Liver (tissue), 8 donors: ENCODE measurements at regions not wholly inside any gene's neighbourhood (a gene's known extent, or its start where the extent isn't known, plus 50 kb on each side); places are given as distances from the start of the nearest gene placed in this dataset.

Experiments
- DNase-seq: peaks from one replicate; pipeline ENCODE4 v3.0.0-alpha.2; 2017; ENCODE audit warnings: low spot score
- H3K27ac ChIP-seq, 2 donors: one replicate each; pipeline ENCODE4 v1.7.0; 2013; ENCODE audit warnings: inconsistent platforms in 2 of 2, low read length in 2 of 2, control low read depth in 1 of 2, low read depth in 1 of 2, mild to moderate bottlenecking in 1 of 2
- H3K27me3 ChIP-seq, 4 donors: one replicate each; pipeline versions ENCODE4 v1.6.1 to v1.7.0; 2013; ENCODE audit warnings: low read length in 3 of 4, inconsistent platforms in 1 of 4, mild to moderate bottlenecking in 1 of 4, moderate library complexity in 1 of 4; ENCODE audit not compliant: control insufficient read depth in 4 of 4, insufficient read depth in 4 of 4
- H3K36me3 ChIP-seq, 4 donors: one replicate each; pipeline versions ENCODE4 v1.6.1 to v1.7.0; 2013; ENCODE audit warnings: low read length in 3 of 4, mild to moderate bottlenecking in 3 of 4, low read depth in 1 of 4, moderate library complexity in 1 of 4; ENCODE audit not compliant: control insufficient read depth in 4 of 4, insufficient read depth in 3 of 4
- H3K4me1 ChIP-seq, 4 donors: one replicate each; pipeline versions ENCODE4 v1.6.1 to v1.7.0; 2013; ENCODE audit warnings: low read length in 3 of 4, mild to moderate bottlenecking in 3 of 4, moderate library complexity in 1 of 4; ENCODE audit not compliant: control insufficient read depth in 4 of 4, insufficient read depth in 4 of 4
- H3K4me3 ChIP-seq, 3 donors: one replicate each; pipeline versions ENCODE4 v1.6.1 to v1.7.0; 2013; ENCODE audit warnings: low read length in 3 of 3, control low read depth in 1 of 3, low read depth in 1 of 3, mild to moderate bottlenecking in 1 of 3
- H3K9ac ChIP-seq, 2 donors: one replicate each; pipeline ENCODE4 v1.7.0; 2013; ENCODE audit warnings: low read length in 2 of 2, mild to moderate bottlenecking in 2 of 2, moderate library complexity in 2 of 2, control low read depth in 1 of 2, low read depth in 1 of 2
- H3K9me3 ChIP-seq, 4 donors: one replicate each; pipeline versions ENCODE4 v1.6.1 to v1.7.0; 2013; ENCODE audit warnings: low read length in 3 of 4; ENCODE audit not compliant: control insufficient read depth in 4 of 4
- EGR1 ChIP-seq, 2 donors: IDR thresholded peaks; 2 replicates each; pipeline ENCODE4 v1.6.1; 2016 to 2018; ENCODE audit warnings: antibody characterized with exemption in 2 of 2, low read depth in 2 of 2
- FOXA1 ChIP-seq: IDR thresholded peaks from 2 replicates; pipeline ENCODE4 v1.6.1; 2016; ENCODE audit warnings: antibody characterized with exemption
- FOXA2 ChIP-seq: IDR thresholded peaks from 2 replicates; pipeline ENCODE4 v1.6.1; 2016; ENCODE audit warnings: antibody characterized with exemption
- GABPA ChIP-seq, 2 donors: IDR thresholded peaks in 1 of 2; conservative IDR thresholded peaks in 1 of 2; 2 replicates each; pipeline ENCODE4 v1.6.1; 2016; ENCODE audit warnings: antibody characterized with exemption in 2 of 2, mild to moderate bottlenecking in 1 of 2, moderate library complexity in 1 of 2
- HNF4A ChIP-seq, 2 donors: conservative IDR thresholded peaks; 2 replicates each; pipeline ENCODE4 v1.6.1; 2016; ENCODE audit warnings: antibody characterized with exemption in 2 of 2, mild to moderate bottlenecking in 2 of 2
- HNF4G ChIP-seq: IDR thresholded peaks from 2 replicates; pipeline ENCODE4 v1.6.1; 2016; ENCODE audit warnings: antibody characterized with exemption
- JUND ChIP-seq, 2 donors: IDR thresholded peaks; 2 replicates each; pipeline ENCODE4 v1.6.1; 2016; ENCODE audit warnings: antibody characterized with exemption in 2 of 2
- NR2F2 ChIP-seq: IDR thresholded peaks from 2 replicates; pipeline ENCODE4 v1.6.1; 2016; ENCODE audit warnings: antibody characterized with exemption
- RAD21 ChIP-seq, 2 donors: IDR thresholded peaks; 2 replicates each; pipeline ENCODE4 v1.6.1; 2016; ENCODE audit warnings: antibody characterized with exemption in 2 of 2, mild to moderate bottlenecking in 2 of 2
- RXRA ChIP-seq, 2 donors: IDR thresholded peaks; 2 replicates each; pipeline ENCODE4 v1.6.1; 2017 to 2018; ENCODE audit warnings: antibody characterized with exemption in 2 of 2, mild to moderate bottlenecking in 1 of 2
- SP1 ChIP-seq: IDR thresholded peaks from 2 replicates; pipeline ENCODE4 v1.6.1; 2018; ENCODE audit warnings: antibody characterized with exemption, mild to moderate bottlenecking
- TAF1 ChIP-seq: conservative IDR thresholded peaks from 2 replicates; pipeline ENCODE4 v1.6.1; 2016; ENCODE audit warnings: antibody characterized with exemption, mild to moderate bottlenecking
- YY1 ChIP-seq: IDR thresholded peaks from 2 replicates; pipeline ENCODE4 v1.6.1; 2016; ENCODE audit warnings: antibody characterized with exemption, mild to moderate bottlenecking
- WGBS: extraction: QIAGEN DNeasy Blood & Tissue Kit; methylation state at CpG from one replicate; pipeline ENCODE4 v1.1.7; 2013; 5-methylcytosine and 5-hydroxymethylcytosine counted together
- TF ChIP-seq, protein P1 (sequence below): fragments of 150-350 bp; IDR thresholded peaks from 2 replicates; pipeline ENCODE4 v1.5.1; 2017; ENCODE audit warnings: improper control_type of control experiment, low read depth, low read length; ENCODE audit not compliant: missing input control
- TF ChIP-seq, protein P2 (sequence below): IDR thresholded peaks from 2 replicates; pipeline ENCODE4 v1.6.1; 2016; ENCODE audit warnings: antibody characterized with exemption, mild to moderate bottlenecking
- TF ChIP-seq, protein P3 (sequence below): IDR thresholded peaks from 2 replicates; pipeline ENCODE4 v1.6.1; 2016; ENCODE audit warnings: antibody characterized with exemption
- TF ChIP-seq, protein P4 (sequence below): IDR thresholded peaks from 2 replicates; pipeline ENCODE4 v1.6.1; 2016; ENCODE audit warnings: antibody characterized with exemption
- TF ChIP-seq, protein P5 (sequence below): IDR thresholded peaks from 2 replicates; pipeline ENCODE4 v1.6.1; 2016; ENCODE audit warnings: antibody characterized with exemption
- donor health status: healthy.
- donor health status: healthy.
- donor health status: healthy.
- donor health status: healthy.
- donor health status: healthy.

DNA sequence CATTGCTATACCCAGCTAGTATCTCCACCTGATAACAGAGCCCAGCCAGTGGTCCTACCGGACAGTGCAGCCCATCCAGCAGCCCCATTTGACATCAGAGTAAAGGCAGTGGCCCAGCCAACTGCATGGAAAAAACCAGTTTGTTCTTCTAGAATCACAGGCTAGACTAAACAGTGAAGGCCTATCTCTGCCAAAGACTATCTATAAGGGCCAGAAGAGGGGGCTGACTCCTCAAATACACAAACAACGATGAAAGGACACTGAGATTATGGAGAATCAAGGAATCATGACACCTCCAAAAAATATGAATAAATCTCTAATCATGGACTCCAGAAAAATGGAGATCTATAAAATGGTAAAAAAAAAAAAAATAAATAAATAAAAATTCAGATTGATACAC lies 546.4 kb upstream of the HTR2C start (continued):
- TF ChIP-seq, protein P1, sequence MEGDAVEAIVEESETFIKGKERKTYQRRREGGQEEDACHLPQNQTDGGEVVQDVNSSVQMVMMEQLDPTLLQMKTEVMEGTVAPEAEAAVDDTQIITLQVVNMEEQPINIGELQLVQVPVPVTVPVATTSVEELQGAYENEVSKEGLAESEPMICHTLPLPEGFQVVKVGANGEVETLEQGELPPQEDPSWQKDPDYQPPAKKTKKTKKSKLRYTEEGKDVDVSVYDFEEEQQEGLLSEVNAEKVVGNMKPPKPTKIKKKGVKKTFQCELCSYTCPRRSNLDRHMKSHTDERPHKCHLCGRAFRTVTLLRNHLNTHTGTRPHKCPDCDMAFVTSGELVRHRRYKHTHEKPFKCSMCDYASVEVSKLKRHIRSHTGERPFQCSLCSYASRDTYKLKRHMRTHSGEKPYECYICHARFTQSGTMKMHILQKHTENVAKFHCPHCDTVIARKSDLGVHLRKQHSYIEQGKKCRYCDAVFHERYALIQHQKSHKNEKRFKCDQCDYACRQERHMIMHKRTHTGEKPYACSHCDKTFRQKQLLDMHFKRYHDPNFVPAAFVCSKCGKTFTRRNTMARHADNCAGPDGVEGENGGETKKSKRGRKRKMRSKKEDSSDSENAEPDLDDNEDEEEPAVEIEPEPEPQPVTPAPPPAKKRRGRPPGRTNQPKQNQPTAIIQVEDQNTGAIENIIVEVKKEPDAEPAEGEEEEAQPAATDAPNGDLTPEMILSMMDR = no peak
- TF ChIP-seq EGR1 (IDR thresholded peaks at IDR 0.05; ENCODE audit: low read depth in 2 of 2) = no peak
- no peak for TF ChIP-seq RXRA (IDR thresholded peaks at IDR 0.05)
- no peak for TF ChIP-seq RAD21 (IDR thresholded peaks at IDR 0.05)
- TF ChIP-seq HNF4A (conservative IDR thresholded peaks at IDR 0.05) = no peak

DNA sequence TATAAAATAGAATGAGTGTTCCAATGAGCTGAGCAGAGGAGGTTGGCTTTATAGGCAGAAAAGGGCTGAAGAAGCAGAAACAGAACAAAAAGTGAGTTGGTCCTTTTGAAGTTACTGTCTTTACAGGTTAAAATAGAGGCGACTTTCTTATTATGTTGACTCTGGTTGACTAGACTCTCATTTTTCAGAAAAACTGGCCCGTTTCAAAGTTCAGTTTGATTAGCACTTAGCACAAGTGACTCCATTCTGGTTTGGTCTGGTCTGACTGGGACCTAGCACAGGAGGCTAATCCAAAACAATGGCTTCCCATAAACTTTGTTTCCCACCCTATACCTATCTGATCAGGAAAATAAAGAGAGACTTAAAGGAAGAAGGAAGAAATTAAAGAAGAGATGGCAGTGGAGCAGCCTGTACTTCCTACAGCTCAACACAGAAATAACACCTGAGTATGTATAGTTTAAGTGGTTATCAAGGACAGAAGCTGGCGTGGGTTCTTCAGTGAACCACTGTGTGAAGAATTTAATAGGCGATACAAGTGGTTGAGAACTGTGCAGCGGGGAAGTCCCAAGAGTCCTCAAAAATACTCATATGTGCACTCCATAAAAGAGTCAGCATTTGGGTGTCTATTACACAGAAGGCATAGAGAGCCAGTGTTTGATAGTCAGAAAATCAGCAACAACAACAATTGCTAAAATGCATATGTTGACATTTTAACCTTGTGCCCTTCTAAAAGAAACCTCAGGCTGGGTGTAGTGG lies 554.8 kb upstream of the HTR2C start:
- Histone ChIP-seq H3K9ac (no peak overlapping the region), H3K4me3 (no peak overlapping the region), H3K27ac (no peak overlapping the region), H3K27me3 (no peaks in the 10 kb centered on the region), H3K36me3 (no peaks in the 10 kb centered on the region), H3K9me3 (no peaks in the 10 kb centered on the region), H3K4me1 (no peaks in the 10 kb centered on the region)
- no peak for TF ChIP-seq RXRA (IDR thresholded peaks at IDR 0.05)
- TF ChIP-seq JUND (IDR thresholded peaks at IDR 0.05) = no peak
- TF ChIP-seq EGR1 (IDR thresholded peaks at IDR 0.05; ENCODE audit: low read depth in 2 of 2) = no peak
- TF ChIP-seq, protein P2, sequence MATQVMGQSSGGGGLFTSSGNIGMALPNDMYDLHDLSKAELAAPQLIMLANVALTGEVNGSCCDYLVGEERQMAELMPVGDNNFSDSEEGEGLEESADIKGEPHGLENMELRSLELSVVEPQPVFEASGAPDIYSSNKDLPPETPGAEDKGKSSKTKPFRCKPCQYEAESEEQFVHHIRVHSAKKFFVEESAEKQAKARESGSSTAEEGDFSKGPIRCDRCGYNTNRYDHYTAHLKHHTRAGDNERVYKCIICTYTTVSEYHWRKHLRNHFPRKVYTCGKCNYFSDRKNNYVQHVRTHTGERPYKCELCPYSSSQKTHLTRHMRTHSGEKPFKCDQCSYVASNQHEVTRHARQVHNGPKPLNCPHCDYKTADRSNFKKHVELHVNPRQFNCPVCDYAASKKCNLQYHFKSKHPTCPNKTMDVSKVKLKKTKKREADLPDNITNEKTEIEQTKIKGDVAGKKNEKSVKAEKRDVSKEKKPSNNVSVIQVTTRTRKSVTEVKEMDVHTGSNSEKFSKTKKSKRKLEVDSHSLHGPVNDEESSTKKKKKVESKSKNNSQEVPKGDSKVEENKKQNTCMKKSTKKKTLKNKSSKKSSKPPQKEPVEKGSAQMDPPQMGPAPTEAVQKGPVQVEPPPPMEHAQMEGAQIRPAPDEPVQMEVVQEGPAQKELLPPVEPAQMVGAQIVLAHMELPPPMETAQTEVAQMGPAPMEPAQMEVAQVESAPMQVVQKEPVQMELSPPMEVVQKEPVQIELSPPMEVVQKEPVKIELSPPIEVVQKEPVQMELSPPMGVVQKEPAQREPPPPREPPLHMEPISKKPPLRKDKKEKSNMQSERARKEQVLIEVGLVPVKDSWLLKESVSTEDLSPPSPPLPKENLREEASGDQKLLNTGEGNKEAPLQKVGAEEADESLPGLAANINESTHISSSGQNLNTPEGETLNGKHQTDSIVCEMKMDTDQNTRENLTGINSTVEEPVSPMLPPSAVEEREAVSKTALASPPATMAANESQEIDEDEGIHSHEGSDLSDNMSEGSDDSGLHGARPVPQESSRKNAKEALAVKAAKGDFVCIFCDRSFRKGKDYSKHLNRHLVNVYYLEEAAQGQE = no peak
- no peak for TF ChIP-seq RAD21 (IDR thresholded peaks at IDR 0.05)
- TF ChIP-seq, protein P1 = no peak
- TF ChIP-seq, protein P3, sequence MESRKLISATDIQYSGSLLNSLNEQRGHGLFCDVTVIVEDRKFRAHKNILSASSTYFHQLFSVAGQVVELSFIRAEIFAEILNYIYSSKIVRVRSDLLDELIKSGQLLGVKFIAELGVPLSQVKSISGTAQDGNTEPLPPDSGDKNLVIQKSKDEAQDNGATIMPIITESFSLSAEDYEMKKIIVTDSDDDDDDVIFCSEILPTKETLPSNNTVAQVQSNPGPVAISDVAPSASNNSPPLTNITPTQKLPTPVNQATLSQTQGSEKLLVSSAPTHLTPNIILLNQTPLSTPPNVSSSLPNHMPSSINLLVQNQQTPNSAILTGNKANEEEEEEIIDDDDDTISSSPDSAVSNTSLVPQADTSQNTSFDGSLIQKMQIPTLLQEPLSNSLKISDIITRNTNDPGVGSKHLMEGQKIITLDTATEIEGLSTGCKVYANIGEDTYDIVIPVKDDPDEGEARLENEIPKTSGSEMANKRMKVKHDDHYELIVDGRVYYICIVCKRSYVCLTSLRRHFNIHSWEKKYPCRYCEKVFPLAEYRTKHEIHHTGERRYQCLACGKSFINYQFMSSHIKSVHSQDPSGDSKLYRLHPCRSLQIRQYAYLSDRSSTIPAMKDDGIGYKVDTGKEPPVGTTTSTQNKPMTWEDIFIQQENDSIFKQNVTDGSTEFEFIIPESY = no peak
- no peak for TF ChIP-seq NR2F2
- no peak for TF ChIP-seq YY1
- no peak for TF ChIP-seq HNF4A (conservative IDR thresholded peaks at IDR 0.05)
- TF ChIP-seq HNF4G = no peak
- no peak for TF ChIP-seq FOXA2
- TF ChIP-seq, protein P4, sequence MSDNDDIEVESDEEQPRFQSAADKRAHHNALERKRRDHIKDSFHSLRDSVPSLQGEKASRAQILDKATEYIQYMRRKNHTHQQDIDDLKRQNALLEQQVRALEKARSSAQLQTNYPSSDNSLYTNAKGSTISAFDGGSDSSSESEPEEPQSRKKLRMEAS = no peak
- no peak for TF ChIP-seq SP1
- no peak for TF ChIP-seq GABPA (IDR thresholded peaks at IDR 0.05 in 1 of 2, conservative IDR thresholded peaks at IDR 0.05 in 1 of 2)
- no peak for TF ChIP-seq TAF1
- TF ChIP-seq, protein P5, sequence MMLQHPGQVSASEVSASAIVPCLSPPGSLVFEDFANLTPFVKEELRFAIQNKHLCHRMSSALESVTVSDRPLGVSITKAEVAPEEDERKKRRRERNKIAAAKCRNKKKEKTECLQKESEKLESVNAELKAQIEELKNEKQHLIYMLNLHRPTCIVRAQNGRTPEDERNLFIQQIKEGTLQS = no peak
- TF ChIP-seq FOXA1 = no peak
- DNase-seq = no peak
- WGBS = 82% methylated on average over 5 of the region's 5 CpGs
